Astrocyte of the spinal cord (primary cell): ENCODE measurements at regions not wholly inside any gene's neighbourhood (a gene's known extent, or its start where the extent isn't known, plus 50 kb on each side); places are given as distances from the start of the nearest gene placed in this dataset.
"Not testable (repeated sequence)": the region's sequence is repeated elsewhere in the genome, so short reads cannot be mapped to it uniquely, and the experiment has no call there.

Experiments used
- DNase-seq: peaks from one replicate; pipeline ENCODE4 v3.0.0; 2011; ENCODE audit warnings: low read depth, low spot score
- H3K4me3 ChIP-seq: 2 replicates; pipeline ENCODE4 v1.5.1; 2011; ENCODE audit warnings: low read depth, mild to moderate bottlenecking, low read length, moderate library complexity
- in situ Hi-C: cut with HindIII; loops from 2 replicates; pipeline ENCODE4 v1.10.0; 2017; ENCODE audit warnings: low sequenced_read_pairs
- TF ChIP-seq, protein P1 (sequence below): IDR thresholded peaks from 2 replicates; pipeline ENCODE4 v1.5.1; 2012; ENCODE audit warnings: low read depth, mild to moderate bottlenecking, low read length, inconsistent platforms

DNA sequence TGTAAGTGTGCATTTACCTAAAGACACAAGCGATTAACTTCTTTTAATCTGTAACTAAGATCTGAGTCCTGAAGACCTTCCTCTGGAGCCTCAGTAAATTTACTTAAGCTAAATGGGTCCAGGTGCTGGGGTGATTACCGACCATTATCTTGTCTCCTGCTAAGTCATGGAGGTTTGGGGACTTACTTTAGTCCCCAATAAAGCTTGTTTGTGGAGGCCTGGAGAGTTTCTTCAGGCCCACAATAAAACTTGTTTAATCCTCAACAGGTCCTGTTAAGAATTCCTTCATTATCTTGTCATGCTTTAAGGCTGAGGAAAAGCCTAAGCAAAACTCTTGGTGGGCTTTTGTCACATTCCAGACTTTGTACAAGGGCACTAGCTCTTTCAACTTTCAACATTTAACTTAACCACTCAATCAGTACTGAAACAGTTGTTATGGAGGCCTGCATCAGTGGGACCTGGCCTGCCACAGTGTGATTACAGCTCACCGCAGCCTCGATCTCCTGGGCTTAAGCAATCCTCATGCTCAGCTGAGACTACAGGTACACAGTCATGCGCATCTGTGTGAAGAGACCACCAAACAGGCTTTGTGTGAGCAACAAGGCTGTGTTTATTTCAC, 84.0 kb downstream of the FMO4 start:
- H3K4me3 ChIP-seq, result no peak overlapping the region
- no peak for DNase-seq
- in situ Hi-C loops, result no loop called here
- TF ChIP-seq, protein P1, sequence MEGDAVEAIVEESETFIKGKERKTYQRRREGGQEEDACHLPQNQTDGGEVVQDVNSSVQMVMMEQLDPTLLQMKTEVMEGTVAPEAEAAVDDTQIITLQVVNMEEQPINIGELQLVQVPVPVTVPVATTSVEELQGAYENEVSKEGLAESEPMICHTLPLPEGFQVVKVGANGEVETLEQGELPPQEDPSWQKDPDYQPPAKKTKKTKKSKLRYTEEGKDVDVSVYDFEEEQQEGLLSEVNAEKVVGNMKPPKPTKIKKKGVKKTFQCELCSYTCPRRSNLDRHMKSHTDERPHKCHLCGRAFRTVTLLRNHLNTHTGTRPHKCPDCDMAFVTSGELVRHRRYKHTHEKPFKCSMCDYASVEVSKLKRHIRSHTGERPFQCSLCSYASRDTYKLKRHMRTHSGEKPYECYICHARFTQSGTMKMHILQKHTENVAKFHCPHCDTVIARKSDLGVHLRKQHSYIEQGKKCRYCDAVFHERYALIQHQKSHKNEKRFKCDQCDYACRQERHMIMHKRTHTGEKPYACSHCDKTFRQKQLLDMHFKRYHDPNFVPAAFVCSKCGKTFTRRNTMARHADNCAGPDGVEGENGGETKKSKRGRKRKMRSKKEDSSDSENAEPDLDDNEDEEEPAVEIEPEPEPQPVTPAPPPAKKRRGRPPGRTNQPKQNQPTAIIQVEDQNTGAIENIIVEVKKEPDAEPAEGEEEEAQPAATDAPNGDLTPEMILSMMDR, result no peak

DNA sequence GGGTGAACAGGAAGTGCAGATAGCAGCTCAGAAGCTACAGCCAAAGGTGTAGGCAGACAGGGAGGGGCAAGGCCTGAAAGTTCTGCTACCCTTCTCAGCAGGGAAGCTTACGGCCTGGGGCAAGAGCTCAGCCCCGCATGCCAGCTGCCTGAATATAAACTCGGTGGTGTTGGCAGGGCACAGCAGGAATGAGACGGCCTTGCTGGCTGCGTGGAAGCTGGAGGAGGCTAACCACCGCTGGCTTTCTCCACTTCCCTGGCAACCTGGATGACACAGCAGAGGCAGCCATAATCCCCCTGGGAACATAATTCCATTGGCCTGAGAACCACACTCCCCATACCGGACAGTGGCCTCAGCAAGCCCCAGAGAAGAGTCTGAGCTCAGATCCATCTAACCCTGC, 81.9 kb upstream of the PRRC2C start:
- TF ChIP-seq, protein P1, result no peak
- DNase-seq, result no peak
- in situ Hi-C loops, result no loop called here
- no peak overlapping the region for H3K4me3 ChIP-seq

DNA sequence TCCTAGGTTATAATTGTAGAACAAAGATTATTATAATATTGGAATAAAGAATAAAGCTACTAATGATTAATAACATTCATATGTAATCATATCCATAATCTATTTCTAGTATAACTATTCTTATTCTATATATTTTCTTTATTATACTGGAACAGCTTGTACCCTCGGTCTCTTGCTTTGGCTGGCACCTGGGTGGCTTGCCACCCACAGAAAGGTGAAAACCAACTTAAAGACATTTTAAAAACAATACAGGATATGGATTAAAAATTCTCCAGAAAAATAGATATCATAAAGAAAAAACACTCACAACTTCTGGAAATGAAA, 80.0 kb upstream of the PRRC2C start:
- TF ChIP-seq, protein P1, result no peak
- in situ Hi-C loops, result no loop called here
- no peak for DNase-seq
- no peak overlapping the region for H3K4me3 ChIP-seq

DNA sequence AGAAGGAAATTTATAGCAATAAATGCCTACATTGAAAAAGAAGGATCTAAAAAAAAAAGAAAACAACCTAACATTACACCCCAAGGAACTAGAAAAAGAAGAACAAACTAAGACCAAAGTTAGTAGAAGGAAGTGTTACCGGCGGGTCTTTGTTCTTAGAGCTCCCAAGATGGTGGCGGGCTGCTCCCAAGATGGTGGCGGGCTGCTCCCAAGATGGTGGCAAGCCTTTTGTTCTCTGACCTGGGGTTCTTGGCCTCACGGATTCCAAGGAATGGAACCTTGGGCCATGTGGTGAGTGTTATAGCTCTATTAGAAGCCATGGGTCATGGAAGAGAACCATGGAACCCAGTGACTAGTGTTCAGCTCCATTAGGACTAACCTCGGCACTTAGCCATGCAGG, 71.8 kb upstream of the PRRC2C start:
- DNase-seq, H3K4me3 ChIP-seq, in situ Hi-C loops: not testable (repeated sequence)

DNA sequence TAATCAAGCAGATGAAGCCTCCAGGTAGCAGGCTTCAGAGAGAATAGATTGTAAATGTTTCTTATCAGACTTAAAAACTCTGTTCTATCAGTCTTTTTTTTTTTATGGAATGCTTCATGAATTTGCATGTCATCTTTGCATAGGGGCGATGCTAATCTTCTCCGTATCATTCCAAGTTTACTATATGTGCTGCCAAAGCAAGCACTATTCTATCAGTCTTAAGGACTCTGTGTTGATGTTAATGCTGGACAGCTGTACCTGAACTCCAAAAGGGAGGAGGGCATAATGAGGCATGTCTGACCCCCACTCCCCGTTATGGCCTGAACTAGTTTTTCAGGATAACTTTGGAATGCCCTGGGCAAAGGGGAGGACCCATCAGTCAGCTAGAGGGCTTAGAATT, 66.8 kb upstream of the PRRC2C start:
- TF ChIP-seq, protein P1, result no peak
- no peak overlapping the region for H3K4me3 ChIP-seq
- in situ Hi-C loops, result no loop called here

DNA sequence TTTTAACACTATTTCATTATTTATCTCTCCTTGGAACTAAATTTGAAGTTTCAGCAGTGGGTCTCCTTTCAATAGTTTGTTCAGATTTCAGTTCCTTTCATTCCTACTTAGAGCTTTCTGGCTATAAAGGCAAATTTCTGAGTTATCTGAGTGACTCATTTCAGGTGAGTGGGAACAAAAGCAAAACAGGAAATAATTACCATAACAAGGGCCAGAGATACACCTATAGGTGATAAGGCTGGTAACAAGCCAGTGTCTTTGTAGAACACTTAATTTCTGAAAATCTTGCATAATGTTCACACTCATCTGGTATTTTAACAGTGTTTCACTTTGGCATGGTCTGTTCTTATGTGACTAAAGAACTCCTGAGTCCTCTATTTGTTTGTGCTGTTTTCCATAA, 64.5 kb upstream of the PRRC2C start:
- TF ChIP-seq, protein P1, result no peak
- no peak overlapping the region for H3K4me3 ChIP-seq
- no peak for DNase-seq
- in situ Hi-C loops, result no loop called here

More for the DNA sequence above, 66.8 kb upstream of the PRRC2C start:
- DNase-seq, result no peak

DNA sequence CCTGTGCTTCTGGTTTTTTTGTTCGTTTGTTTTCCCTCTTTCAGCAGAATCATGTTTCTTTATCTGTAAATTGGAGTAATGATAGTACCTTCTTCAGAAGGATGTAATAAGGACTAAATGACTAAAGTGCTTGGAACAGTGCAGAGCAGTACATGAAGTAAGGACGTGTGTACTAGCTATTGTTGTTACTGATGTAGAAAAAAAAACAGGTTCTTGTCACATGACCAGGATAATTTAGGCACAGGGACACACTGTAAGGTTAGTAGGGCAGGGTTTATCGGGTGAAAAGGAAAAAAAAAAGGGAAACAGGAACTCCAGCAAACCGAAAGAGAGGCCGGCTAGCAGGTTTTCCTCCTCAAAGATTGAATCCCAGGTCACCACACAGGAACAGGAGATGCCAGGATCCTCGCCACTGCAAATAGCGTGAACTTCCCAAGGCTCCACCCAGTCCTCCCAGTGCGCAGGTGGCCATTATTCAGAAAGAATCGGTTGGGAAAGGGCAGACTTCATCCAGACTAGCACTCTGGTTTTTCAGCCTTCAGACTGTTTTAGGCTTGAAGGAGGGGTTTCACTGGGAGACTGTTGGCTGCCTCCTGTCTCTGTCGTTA, 63.8 kb upstream of the PRRC2C start:
- in situ Hi-C loops, result no loop called here
- TF ChIP-seq, protein P1, result no peak
- DNase-seq, result no peak
- no peak overlapping the region for H3K4me3 ChIP-seq
